ENCODE measurements at regions not wholly inside any gene's neighbourhood (a gene's known extent, or its start where the extent isn't known, plus 50 kb on each side); places are given as distances from the start of the nearest gene placed in this dataset.
"Not testable (repeated sequence)": the region's sequence is repeated elsewhere in the genome, so short reads cannot be mapped to it uniquely, and the experiment has no call there.

DNA sequence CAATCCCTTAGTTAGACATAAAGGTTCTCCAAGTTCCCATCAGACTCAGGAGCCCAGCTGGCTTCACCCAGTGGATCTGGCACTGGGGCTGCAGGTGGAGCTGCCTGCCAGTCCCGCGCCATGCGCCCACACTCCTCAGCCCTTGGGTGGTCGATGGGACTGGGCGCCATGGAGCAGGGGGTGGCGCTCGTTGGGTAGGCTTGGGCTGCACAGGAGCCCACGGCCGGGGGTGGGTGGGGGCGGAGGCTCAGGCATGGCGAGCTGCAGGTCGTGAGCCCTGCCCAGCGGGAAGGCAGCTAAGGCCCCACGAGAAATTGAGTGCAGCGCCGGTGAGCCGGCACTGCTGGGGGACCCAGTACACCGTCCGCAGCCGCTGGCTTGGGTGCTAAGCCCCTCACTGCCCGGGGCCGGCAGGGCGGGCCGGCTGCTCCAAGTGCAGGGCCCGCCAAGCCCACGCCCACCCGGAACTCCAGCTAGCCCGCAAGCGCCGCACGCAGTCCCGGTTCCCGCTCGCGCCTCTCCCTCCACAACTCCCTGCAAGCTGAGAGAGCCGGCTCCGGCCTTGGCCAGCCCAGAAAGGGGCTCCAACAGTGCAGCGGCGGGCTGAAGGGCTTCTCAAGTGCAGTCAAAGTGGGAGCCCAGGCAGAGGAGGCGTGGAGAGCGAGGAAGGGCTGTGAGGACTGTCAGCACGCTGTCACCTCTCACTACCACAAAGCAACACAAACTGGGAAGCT lies 584.3 kb upstream of the COBL start:
- not testable (repeated sequence) for DNase-seq

- DNase-seq, result no peak
Observed at GRCh38 chr7:51899611-51900010, 583.0 kb upstream of the COBL start.

DNA sequence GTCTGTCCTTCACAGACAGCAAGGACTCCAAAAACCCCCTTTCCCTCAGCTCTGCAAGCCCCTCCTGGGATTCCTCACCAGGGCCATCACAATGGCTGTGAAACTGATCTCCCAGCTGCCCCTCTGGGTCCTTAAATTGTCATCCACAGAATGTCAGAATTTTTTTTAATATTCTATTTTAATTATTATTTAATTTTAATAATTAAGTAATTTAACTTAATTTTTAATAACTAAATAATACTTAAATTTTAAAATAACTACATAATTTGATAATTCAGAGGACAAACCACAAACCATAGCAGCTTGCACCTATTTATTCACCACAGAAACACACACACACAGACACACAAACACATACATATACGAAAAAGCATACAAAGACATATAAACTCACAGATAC lies 565.8 kb upstream of the COBL start:
- DNase-seq, result no peak

GRCh38 chr7:51881309-51881708 lies 564.7 kb upstream of the COBL start:
- no peak for DNase-seq

DNA sequence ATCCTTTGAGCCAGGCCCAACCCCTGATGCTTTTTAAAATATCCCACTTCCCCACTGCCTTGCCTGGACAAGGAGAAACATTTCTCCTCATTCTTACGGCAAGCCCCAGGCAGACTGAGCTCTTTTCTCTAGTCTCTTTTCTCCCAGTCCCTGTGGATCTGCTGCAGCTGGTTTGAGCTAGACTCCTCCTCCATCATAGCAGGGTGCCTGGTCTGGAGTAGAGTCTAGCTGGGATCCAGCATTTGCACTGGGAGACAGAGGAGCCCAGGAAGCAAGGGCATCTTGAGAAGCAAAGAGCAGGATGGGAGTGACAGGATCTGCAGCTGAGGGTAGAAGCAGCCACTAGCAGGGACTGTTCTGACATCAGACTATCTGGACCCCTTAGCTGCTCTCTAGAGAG lies 562.3 kb upstream of the COBL start:
- no peak for DNase-seq

- DNase-seq, result no peak
Observed at GRCh38 chr7:51869452-51869851, 552.8 kb upstream of the COBL start.

- DNase-seq, result no peak
Observed at GRCh38 chr7:51867117-51867516, 550.5 kb upstream of the COBL start.

DNA sequence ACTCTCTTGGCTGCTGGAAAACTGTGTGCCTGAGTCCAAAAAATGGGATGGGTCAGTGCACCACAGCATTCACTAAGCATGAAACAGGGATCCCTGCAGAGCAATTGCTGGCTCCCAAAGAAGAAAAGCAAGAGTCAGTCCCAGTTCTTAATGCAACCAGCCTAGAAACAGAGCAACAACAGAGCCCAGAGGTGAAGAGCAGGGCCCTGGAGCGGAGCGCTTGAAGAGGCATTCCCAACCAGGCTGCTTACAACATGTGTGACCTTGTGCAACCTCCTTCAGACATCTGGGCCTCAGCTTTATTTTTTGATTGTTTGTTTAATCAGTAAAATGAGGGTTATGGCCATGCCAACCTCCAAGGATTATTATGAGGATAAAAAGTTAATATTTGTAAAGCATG lies 543.7 kb upstream of the COBL start:
- DNase-seq, result no peak

- DNase-seq, result no peak
Observed at GRCh38 chr7:51850126-51850525, 533.5 kb upstream of the COBL start.

GRCh38 chr7:51847461-51848134 lies 531.0 kb upstream of the COBL start:
- DNase-seq, result no peak

DNA sequence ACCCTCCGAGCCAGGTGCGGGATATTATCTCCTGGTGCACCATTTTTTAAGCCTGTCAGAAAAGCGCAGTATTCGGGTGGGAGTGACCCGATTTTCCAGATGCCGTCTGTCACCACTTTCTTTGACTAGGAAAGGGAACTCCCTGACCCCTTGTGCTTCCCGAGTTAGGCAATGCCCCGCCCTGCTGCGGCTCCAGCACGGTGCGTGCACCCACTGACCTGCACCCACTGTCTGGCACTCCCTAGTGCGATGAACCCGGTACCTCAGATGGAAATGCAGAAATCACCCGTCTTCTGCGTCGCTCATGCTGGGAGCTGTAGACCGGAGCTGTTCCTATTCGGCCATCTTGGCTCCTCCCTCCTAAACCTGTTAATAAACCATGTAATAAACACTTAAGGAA lies 522.5 kb upstream of the COBL start:
- not testable (repeated sequence) for DNase-seq

GRCh38 chr7:51827631-51828030 lies 511.0 kb upstream of the COBL start:
- DNase-seq, result no peak

DNA sequence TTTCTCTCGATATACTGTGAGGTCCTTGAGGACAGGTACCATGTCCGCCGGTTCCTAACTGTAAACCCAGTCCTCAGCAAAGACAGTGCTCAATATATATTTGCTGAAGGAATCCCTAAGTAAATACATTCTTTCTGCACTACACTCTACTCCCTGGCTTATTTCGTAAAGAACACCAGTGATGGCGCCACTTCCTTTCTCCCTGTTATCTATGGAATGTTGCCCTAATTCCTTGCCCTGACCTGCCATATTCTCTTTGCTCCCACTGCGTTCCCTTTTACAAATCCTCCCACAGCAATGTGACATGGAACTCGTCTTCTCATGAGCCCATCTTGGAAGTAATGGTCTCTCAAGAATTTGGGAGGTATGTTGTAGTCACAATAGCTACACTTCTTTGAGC lies 507.4 kb upstream of the COBL start:
- DNase-seq, result no peak

DNA sequence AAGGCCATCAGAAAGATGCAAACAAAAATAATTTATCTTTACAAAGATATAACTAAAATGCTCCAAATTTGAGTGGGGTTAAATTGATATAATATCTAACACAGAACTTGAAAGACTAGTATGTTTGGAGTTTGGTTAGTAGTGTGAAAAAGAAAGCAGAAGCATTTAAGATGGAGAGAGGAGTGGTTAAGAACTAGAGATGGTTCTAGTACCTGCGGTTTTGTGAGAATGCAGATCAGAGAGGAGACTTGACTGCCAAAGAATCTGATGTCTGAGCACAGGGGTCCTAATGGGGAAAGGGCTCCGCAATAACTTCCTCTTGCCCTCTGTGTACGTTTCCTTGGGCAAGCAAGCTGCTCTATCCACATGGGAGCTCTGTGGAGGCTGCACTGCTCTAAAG lies 506.8 kb upstream of the COBL start:
- DNase-seq, result no peak

GRCh38 chr7:51817694-51818225 lies 501.2 kb upstream of the COBL start:
- DNase-seq, result no peak

- DNase-seq, result not testable (repeated sequence)
Observed at GRCh38 chr7:51805783-51806431, 489.3 kb upstream of the COBL start.

DNA sequence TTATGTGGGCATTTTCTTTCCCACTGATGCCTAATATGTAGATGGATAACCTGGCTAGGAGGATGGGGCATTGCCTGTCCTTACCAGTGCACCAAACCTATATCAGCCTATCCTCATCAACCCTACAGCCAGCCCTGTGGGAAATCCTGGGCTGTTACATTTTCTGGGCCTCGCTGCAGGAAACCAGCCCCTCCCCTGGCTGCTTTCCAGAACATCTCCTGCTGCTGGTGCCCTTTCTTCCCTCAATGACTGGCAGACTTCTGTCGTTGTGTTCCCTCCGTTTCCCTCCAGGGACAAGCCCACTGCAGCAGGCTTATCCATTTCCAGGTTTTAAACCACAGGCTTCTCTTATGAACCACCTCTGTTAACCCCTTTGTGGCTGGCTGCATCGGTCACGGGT lies 486.1 kb upstream of the COBL start:
- DNase-seq, result no peak

DNA sequence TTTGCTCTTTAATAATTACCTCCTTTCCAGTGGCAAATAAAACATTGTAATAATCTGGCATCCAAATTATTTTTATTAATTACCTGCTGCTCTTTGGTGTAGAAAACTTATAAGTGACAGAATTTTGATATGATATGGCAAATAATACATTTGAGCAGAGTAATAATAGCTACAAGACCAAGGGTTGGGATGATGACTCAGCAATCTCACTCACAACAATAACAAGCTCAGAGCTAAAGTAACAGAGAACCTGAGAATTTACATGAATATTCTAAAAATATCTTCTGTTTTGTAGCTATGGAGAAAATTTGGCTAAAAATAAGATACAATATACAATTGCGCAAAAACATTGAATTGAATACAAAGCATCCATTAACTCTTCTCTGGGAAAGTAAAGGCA lies 480.8 kb upstream of the COBL start:
- DNase-seq, result no peak

DNA sequence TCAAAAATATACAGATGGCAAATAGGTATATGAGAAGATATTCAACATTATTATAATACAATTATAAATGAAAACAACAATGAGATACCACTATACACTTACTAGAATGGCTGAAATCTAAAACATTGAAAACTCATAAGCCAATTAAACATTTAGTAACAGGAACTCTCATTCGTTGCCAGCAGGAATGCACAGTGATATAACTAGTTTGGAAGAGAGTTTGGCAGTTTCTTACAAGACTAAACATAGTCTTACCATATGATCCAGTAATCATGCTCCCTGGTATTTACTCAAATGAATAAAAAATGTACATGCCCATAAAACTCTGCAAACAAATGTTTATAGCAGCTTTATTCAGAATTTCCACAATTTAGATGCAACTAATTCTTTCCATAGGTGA lies 476.2 kb upstream of the COBL start:
- DNase-seq, result no peak

DNA sequence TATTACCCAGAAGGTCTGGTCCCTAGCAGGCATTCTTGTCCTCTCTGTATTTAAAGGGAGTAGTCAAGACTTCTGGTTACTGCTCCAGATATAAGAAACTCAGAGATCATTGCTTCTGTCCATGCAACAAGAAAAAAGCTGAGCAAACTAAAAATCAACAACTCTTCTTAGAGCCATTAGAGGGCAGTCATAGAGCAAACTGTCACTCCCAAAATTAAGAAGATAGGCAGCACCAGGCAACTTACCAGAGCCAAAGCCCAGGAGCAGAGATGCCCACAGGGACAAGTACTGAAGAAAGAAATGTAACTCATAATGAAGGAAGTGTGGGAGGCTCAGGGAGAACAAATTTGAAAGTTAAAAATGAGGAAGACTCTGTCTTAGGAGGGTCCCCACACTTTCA lies 472.9 kb upstream of the COBL start:
- DNase-seq, result no peak

- no peak for DNase-seq
Observed at GRCh38 chr7:51786284-51786683, 469.7 kb upstream of the COBL start.

DNA sequence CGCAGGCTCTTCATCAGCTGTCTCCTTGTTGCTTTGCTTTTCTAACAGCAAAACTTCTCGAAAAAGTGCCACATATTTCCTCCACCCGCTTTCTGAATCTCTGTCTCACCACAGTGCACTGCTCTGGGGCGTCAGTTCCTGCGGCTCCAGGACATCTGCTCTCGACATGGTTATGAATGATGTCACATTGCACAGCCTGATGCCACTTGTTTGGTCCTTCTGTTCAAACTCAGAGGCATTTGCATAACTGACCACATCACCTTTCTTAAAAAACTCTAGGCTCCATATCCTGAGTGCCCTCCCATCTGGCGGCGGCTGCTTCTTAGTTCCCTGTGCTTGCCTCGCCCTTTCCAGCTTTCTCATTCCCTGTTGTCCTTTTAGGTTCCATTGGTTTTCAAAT lies 469.3 kb upstream of the COBL start:
- DNase-seq, result no peak

GRCh38 chr7:51785171-51785570 lies 468.6 kb upstream of the COBL start:
- no peak for DNase-seq

- DNase-seq, result no peak
Observed at GRCh38 chr7:51783241-51783640, 466.6 kb upstream of the COBL start.

Data from suppressor macrophage (primary cell).